Kidney epithelial cell (primary cell): ENCODE measurements at regions not wholly inside any gene's neighbourhood (a gene's known extent, or its start where the extent isn't known, plus 50 kb on each side); places are given as distances from the start of the nearest gene placed in this dataset.

Experiments
- DNase-seq: peaks from one replicate; pipeline ENCODE4 v3.0.0-alpha.2; 2010; ENCODE audit warnings: low read depth
- H3K27me3 ChIP-seq: 2 replicates; pipeline ENCODE4 v1.6.0; 2011; ENCODE audit warnings: low read length; ENCODE audit not compliant: control insufficient read depth, insufficient read depth
- H3K36me3 ChIP-seq: 2 replicates; pipeline ENCODE4 v1.5.1; 2011; ENCODE audit warnings: low read length; ENCODE audit not compliant: control insufficient read depth, insufficient read depth
- H3K4me3 ChIP-seq: 2 replicates; pipeline ENCODE4 v1.5.1; 2011; ENCODE audit warnings: low read depth, mild to moderate bottlenecking, control low read depth, low read length
- TF ChIP-seq, protein P1 (sequence below): IDR thresholded peaks from 2 replicates; pipeline ENCODE4 v1.5.1; 2011; ENCODE audit warnings: mild to moderate bottlenecking, moderate library complexity, low read length, control low read depth, inconsistent platforms; ENCODE audit not compliant: insufficient read depth, poor library complexity, severe bottlenecking

DNA sequence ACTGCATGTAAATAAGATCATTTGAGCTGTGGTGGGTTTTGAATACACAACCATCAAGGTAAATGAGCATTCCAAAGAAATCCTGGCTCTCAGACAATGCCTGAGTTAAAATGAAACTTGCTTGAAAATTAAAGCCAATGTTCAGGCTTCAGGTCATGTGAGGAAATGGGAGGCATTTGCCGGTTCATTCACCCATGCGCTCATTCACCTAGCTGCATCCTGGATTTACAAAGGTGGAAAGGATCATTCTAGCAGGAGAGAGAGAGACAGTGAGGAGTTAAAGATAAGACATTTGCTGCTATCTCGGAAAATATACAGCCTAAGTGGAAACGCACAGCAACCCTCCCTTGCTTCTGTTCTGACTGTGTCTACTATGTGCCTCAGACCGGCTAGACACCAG, 143.8 kb upstream of the KLF4 start:
- Histone ChIP-seq H3K4me3 (no peak overlapping the region), H3K36me3 (no peaks in the 10 kb centered on the region), H3K27me3 (peaks cover 2% of the 10 kb centered on the region)
- TF ChIP-seq, protein P1, sequence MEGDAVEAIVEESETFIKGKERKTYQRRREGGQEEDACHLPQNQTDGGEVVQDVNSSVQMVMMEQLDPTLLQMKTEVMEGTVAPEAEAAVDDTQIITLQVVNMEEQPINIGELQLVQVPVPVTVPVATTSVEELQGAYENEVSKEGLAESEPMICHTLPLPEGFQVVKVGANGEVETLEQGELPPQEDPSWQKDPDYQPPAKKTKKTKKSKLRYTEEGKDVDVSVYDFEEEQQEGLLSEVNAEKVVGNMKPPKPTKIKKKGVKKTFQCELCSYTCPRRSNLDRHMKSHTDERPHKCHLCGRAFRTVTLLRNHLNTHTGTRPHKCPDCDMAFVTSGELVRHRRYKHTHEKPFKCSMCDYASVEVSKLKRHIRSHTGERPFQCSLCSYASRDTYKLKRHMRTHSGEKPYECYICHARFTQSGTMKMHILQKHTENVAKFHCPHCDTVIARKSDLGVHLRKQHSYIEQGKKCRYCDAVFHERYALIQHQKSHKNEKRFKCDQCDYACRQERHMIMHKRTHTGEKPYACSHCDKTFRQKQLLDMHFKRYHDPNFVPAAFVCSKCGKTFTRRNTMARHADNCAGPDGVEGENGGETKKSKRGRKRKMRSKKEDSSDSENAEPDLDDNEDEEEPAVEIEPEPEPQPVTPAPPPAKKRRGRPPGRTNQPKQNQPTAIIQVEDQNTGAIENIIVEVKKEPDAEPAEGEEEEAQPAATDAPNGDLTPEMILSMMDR, result no peak
- DNase-seq, result no peak

GRCh38 chr9:107632661-107633060, 143.1 kb upstream of the KLF4 start:
- Histone ChIP-seq H3K27me3 (peaks cover 2% of the 10 kb centered on the region), H3K4me3 (no peak overlapping the region), H3K36me3 (no peaks in the 10 kb centered on the region)
- TF ChIP-seq, protein P1, result no peak
- DNase-seq, result no peak

DNA sequence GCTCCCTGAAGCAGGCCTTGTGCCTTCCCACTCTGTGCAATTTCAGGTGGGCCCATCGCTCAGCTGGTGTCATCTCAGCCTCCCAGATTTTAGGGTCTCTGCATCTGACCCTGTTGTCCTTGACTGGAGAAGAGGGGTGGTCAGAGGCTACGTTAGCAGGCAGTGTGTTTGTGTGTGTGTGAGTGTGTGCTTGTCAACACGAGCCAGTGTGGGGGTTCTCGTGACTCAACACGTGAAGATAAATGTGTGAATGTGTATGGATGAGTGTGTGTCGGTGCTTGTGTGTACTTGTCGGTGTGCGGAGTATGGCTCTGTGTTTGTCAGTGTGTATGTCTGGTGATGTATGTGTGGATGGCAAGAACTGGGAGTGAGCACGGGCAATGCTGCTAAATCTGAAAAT, 142.6 kb upstream of the KLF4 start:
- Histone ChIP-seq H3K4me3 (no peak overlapping the region), H3K36me3 (no peaks in the 10 kb centered on the region), H3K27me3 (peaks cover 2% of the 10 kb centered on the region)
- DNase-seq, result no peak
- TF ChIP-seq, protein P1, result no peak

DNA sequence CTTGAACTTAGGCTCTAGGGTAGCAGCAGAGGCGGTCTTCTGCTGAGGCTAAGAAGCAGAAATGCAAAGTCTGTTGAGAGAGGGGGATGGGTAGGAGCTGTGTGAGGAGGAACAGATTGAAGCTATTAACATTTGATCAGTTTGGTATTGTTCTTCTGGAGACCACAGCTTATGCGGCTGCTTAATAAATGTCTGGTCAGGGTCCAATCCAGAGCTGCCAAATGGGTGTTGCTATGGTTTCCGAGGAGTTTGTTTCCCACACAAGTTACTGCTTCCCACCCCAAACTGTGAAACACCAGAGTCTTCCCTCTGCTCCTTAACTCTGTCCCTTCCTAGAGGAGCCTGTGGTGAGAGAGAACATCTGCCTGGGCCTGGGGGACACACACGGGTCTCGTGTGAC, 142.2 kb upstream of the KLF4 start:
- no peak overlapping the region for H3K4me3 ChIP-seq

DNA sequence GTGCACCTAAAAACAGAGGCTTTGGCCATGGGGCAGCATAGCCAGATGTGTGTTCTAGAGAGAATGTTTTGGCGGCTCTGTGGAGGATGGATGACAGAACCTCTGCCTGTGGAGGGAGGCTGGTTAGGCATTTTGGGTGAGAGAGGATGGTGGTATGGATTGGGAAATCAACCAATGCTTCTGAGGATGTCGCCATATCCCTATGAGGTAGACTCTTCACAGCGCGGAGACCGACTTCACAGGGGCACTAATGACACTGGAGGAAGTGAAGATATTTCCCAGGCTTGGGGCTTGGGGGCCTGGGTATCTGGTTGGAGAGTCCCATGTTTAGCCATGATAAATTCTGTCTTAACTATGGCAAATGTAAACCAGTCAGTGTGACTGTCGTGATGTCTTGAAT, 140.6 kb upstream of the KLF4 start:
- Histone ChIP-seq H3K36me3 (no peaks in the 10 kb centered on the region), H3K4me3 (no peak overlapping the region), H3K27me3 (peaks cover 2% of the 10 kb centered on the region)
- DNase-seq, result no peak
- TF ChIP-seq, protein P1, result no peak

More for the DNA sequence above, 142.2 kb upstream of the KLF4 start:
- peaks cover 2% of the 10 kb centered on the region for H3K27me3 ChIP-seq
- no peak for DNase-seq
- TF ChIP-seq, protein P1, result no peak
- no peaks in the 10 kb centered on the region for H3K36me3 ChIP-seq

- H3K36me3 ChIP-seq, result no peaks in the 10 kb centered on the region
These were observed 138.9 kb upstream of the KLF4 start for GRCh38 chr9:107628444-107628843.

More at GRCh38 chr9:107628444-107628843, 138.9 kb upstream of the KLF4 start:
- peaks cover 2% of the 10 kb centered on the region for H3K27me3 ChIP-seq
- TF ChIP-seq, protein P1, result no peak
- DNase-seq, result no peak
- no peak overlapping the region for H3K4me3 ChIP-seq
